AG04450 (cell line): ENCODE measurements at regions not wholly inside any gene's neighbourhood (a gene's known extent, or its start where the extent isn't known, plus 50 kb on each side); places are given as distances from the start of the nearest gene placed in this dataset.

Source experiments
- CTCF ChIA-PET: fragments of 300-600, 350-600 bp; formaldehyde crosslinking; extraction: SDS; loops from one replicate; lab custom pipeline; 2022; ENCODE audit warnings: antibody characterized with exemption, inconsistent platforms; lab: Charles Lee
- POLR2A ChIA-PET: fragments of 350-600 bp; formaldehyde crosslinking; extraction: SDS; loops from one replicate; lab custom pipeline; 2021; ENCODE audit warnings: antibody characterized with exemption, inconsistent platforms; lab: Yijun Ruan, JAX
- DNase-seq: peaks from one replicate; pipeline ENCODE4 v3.0.0-alpha.2; 2011; ENCODE audit warnings: low read depth, low spot score
- H3K27ac ChIP-seq: one replicate; pipeline ENCODE4 v1.5.1; 2012; ENCODE audit warnings: low read depth, low read length, control low read depth
- H3K27me3 ChIP-seq: one replicate; pipeline ENCODE4 v1.6.0; 2012; ENCODE audit warnings: low read length; ENCODE audit not compliant: control insufficient read depth, insufficient read depth
- H3K4me3 ChIP-seq: 2 replicates; pipeline ENCODE4 v1.5.1; 2011; ENCODE audit warnings: mild to moderate bottlenecking, low read depth, low read length, control low read depth
- H3K9me3 ChIP-seq: 2 replicates; pipeline ENCODE4 v1.5.1; 2012; ENCODE audit warnings: low read length; ENCODE audit not compliant: control insufficient read depth, insufficient read depth
- TF ChIP-seq, protein P1 (sequence below): IDR thresholded peaks from 2 replicates; pipeline ENCODE4 v1.5.1; 2011; ENCODE audit warnings: low read depth, low read length, control low read depth, inconsistent platforms

GRCh38 chr7:53596230-53596629 lies 560.8 kb downstream of the POM121L12 start:
- DNase-seq, result no peak
- TF ChIP-seq, protein P1, sequence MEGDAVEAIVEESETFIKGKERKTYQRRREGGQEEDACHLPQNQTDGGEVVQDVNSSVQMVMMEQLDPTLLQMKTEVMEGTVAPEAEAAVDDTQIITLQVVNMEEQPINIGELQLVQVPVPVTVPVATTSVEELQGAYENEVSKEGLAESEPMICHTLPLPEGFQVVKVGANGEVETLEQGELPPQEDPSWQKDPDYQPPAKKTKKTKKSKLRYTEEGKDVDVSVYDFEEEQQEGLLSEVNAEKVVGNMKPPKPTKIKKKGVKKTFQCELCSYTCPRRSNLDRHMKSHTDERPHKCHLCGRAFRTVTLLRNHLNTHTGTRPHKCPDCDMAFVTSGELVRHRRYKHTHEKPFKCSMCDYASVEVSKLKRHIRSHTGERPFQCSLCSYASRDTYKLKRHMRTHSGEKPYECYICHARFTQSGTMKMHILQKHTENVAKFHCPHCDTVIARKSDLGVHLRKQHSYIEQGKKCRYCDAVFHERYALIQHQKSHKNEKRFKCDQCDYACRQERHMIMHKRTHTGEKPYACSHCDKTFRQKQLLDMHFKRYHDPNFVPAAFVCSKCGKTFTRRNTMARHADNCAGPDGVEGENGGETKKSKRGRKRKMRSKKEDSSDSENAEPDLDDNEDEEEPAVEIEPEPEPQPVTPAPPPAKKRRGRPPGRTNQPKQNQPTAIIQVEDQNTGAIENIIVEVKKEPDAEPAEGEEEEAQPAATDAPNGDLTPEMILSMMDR, result no peak
- Histone ChIP-seq H3K27me3 (no peaks in the 10 kb centered on the region), H3K9me3 (peaks cover 15% of the 10 kb centered on the region; the same call in 1 of the 2 replicates), H3K4me3 (no peak overlapping the region), H3K27ac (no peak overlapping the region)
- ChIA-PET CTCF (no interaction called here), POLR2A (no interaction called here)

- TF ChIP-seq, protein P1, result no peak
- H3K27me3 ChIP-seq, result no peaks in the 10 kb centered on the region
- H3K9me3 ChIP-seq, result peaks cover 25% of the 10 kb centered on the region
- no peak for DNase-seq
- ChIA-PET POLR2A (no interaction called here), CTCF (no interaction called here)
- no peak overlapping the region for H3K27ac ChIP-seq
- no peak overlapping the region for H3K4me3 ChIP-seq
These were observed 564.9 kb downstream of the POM121L12 start for GRCh38 chr7:53600296-53600695.

GRCh38 chr7:53602817-53603418 lies 567.5 kb downstream of the POM121L12 start:
- ChIA-PET POLR2A (no interaction called here), CTCF (no interaction called here)
- no peak overlapping the region for H3K4me3 ChIP-seq
- H3K27me3 ChIP-seq, result no peaks in the 10 kb centered on the region
- H3K9me3 ChIP-seq, result peaks cover 25% of the 10 kb centered on the region
- H3K27ac ChIP-seq, result no peak overlapping the region
- TF ChIP-seq, protein P1, result no peak
- no peak for DNase-seq

GRCh38 chr7:53603461-53603860 lies 568.0 kb downstream of the POM121L12 start:
- POLR2A ChIA-PET, result no interaction called here
- TF ChIP-seq, protein P1, result no peak

DNA sequence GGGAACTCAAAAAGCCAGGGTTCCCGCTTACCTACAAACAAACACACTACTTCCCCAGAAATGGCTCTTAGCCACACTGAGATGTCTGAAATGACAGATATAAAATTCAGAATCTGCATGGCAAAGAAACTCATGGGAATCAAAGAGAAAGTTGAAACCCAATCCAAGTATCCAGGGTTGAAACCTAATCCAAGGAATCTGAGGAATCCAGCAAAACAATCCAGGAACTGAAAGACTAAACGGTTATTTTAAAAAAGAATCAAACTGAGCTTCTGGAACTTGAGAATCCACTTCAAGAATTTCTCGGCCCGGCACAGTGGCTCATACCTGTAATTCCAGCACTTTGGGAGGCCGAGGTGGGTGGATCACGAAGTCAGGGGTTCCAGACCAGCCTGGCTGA lies 568.8 kb downstream of the POM121L12 start:
- ChIA-PET CTCF (no interaction called here), POLR2A (no interaction called here)
- Histone ChIP-seq H3K4me3 (no peak overlapping the region), H3K9me3 (peaks cover 23% of the 10 kb centered on the region), H3K27ac (no peak overlapping the region), H3K27me3 (no peaks in the 10 kb centered on the region)
- TF ChIP-seq, protein P1, result no peak
- no peak for DNase-seq

More at GRCh38 chr7:53603461-53603860, 568.0 kb downstream of the POM121L12 start:
- CTCF ChIA-PET, result no interaction called here
- DNase-seq, result no peak
- H3K27me3 ChIP-seq, result no peaks in the 10 kb centered on the region
- no peak overlapping the region for H3K27ac ChIP-seq
- peaks cover 25% of the 10 kb centered on the region for H3K9me3 ChIP-seq
- H3K4me3 ChIP-seq, result no peak overlapping the region
